HG02981 (cell line): ENCODE measurements at regions not wholly inside any gene's neighbourhood (a gene's known extent, or its start where the extent isn't known, plus 50 kb on each side); places are given as distances from the start of the nearest gene placed in this dataset.
"Not testable (repeated sequence)": the region's sequence is repeated elsewhere in the genome, so short reads cannot be mapped to it uniquely, and the experiment has no call there.

Source experiments
- ATAC-seq: cut with Tn5 transposase; IDR thresholded peaks from one replicate; pipeline ENCODE4 v1.9.1; 2021; ENCODE audit warnings: mild to moderate bottlenecking, moderate library complexity; ENCODE audit not compliant: unreplicated experiment

- ATAC-seq, result no peak
Observed at GRCh38 chr22:49470741-49471503, 356.8 kb downstream of the BRD1 start.

GRCh38 chr22:49469896-49470740 lies 357.6 kb downstream of the BRD1 start:
- no peak for ATAC-seq

DNA sequence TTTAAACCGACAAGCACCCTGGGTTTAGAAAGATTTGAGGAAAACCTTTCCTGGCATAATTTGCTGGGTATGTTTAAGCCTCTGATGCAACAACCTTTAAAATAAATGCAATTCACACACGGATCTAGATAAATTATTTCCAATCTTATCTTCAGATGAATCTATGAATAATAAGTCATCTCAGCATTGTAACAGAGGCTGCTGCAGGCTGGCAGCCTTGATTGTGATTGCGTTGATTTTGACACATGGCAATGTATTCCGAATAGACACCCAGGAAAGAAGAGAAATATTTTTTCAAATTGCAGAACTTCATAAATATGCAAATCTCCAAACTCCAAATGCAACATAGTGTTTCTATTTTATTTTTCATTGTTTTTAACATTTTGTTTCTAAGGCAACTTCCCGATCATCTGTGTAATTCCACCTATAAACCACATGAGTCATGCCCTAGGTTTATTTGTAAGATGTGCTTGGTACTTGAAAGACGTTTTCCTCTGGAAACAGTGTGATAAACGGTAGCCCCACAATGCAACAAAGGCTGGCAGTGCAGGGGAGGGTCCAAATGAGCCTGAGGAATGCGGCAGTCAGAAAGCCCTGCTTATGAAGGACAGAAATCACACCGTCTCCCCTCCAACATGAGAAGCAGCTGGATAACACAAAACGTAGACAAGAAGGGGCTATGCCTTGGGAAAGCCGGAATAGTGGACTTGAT lies 359.0 kb downstream of the BRD1 start:
- ATAC-seq, result no peak

GRCh38 chr22:49466878-49467595 lies 360.6 kb downstream of the BRD1 start:
- no peak for ATAC-seq

DNA sequence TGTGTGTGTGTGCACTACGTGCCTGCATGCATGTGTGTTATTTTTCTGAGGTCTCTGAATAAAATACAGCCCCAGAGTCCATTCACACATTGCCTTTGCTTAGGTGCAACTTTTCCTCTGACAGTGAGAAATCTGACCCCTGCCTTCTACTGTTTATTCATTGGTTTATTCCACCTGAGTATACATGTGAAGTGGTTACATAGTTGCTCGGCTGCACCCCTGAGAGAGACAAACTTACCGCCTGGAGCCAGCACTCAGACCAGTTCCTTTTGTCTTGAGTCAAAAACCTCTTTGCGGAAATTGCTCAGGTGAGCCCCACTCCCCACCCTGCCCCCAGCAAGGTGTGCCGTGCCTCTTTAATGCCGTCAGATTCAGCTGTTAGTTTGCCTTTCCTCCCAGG lies 363.6 kb downstream of the BRD1 start:
- ATAC-seq, result no peak

- no peak for ATAC-seq
Observed at GRCh38 chr22:49462795-49463194, 364.9 kb downstream of the BRD1 start.

GRCh38 chr22:49462291-49462690 lies 365.4 kb downstream of the BRD1 start:
- ATAC-seq, result no peak

- ATAC-seq, result no peak
Observed at GRCh38 chr22:49461674-49462073, 366.0 kb downstream of the BRD1 start.

DNA sequence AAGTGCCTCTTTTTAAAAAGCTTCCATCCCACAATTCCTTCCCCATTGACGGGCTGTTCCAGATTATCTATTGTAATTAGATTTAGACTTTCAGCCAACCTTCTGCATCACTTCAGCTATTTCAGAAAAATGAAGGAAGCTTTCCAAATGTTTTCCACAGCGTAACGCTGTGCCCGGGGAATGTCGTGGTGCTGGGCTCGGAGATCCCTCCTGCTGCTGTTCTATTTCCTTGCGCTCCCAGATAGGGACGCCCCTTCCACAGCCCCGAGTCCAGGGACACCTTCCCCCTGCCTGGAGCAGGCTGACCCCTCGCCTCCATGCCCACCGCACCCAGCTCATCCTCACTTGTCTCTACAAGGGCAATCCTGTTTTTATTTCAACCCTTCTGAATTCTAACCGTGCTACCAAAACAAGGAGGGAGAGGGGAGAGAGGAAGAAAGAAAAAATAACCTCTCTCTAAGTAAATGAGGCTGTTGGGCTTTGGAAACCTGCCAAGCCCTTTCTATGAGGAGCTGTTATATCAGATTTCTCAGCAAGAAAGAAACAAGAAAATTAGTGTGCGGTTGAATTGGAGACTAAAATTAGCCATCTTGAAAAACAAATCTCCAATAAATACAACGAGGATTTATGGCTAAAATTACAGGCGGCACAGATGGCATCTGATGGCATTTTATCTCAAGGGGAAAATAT lies 366.9 kb downstream of the BRD1 start:
- no peak for ATAC-seq

- no peak for ATAC-seq
Observed at GRCh38 chr22:49460091-49460490, 367.6 kb downstream of the BRD1 start.

DNA sequence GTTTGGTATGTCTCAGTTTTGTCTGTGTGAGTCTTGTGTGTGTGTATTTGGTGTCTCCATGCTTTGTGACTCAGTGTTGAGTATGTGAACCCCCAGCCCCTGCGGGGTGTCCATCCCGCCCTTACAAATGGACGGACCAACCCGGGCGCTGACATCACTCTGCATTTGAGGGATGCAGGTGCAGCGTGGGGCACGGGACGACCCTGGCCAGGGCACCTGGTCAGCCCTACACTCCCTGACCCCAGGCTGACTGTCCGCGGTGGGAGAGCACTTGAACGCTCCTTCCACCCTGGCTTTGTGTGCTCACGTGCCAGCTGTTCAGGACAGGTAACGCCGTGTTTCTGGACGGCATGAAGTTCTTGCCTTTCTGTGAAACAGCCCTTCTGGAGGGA lies 369.0 kb downstream of the BRD1 start:
- no peak for ATAC-seq

DNA sequence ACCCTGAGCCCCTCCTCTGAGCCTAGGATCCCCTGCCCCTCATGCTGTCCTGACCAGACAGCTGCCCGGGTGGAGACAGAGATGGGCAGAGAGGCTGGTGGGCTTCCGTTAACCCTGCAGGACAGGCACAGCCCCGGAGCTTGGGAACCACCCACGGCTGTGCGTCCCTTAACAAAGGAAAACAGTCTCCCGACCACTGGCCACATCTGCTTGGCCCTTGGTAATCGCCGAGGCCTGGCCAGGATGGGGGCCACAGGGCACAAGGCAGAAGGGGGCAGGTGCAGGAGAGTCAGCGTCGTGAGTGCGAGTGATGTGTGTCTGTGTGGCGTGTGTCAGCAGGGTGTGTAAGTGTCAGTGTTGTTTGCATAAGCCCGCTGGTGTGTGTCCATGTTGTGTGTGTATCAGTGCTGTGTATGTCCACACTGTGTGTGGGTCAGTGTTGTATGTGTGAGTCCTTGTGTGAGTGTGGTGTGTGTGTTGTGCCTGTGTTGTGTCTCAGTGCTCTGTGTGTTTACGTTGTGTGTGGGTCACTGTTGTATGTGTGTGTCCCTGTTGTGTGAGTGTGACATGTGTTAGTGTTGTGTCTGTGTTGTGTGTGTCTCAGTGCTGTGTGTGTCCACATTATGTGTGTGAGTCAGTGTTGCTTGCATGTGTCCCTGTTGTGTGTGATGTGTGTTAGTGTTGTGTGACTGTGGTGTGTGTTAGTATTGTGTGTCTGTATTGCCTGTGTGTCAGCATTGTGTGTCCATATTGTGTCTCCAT lies 369.5 kb downstream of the BRD1 start:
- no peak for ATAC-seq

GRCh38 chr22:49457146-49457545 lies 370.5 kb downstream of the BRD1 start:
- no peak for ATAC-seq

DNA sequence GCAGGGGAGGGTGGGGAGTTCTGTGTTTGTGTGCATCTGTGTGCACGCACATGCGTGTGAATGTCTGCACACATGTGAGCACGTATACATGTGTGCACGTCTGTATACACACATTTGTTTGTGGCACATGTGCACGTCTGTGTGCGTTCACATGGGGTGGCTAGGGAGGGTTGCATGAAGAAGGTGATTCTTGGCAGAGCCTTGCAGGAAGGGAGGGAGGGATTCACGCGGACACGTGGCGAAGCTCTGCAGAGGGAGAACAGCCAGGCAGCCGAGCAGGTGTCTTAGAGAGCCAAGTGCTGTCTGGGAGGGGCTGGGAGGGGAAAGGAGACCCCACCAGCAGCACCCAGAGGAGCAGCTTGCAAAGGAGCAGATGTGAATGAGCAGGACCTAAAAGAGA lies 372.1 kb downstream of the BRD1 start:
- no peak for ATAC-seq

DNA sequence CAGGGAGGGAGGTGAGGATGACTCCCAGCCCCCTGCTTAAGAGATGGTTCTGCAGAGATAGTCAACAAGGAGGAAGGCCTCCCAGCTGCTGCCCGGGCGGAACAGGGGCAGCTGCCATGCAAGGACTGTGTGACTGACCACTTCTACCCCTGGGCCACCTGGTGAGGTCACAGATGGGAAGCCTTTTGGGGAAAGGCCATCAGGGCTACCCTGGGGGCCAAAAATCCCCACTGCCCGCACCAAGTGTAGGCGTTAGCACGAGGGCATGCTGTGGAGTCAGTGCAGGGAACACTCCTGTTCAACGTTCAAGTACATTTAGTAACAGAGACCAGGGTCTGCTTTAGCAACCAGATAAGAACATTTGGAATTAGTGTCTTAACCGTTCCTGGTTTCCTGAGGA lies 372.9 kb downstream of the BRD1 start:
- no peak for ATAC-seq

DNA sequence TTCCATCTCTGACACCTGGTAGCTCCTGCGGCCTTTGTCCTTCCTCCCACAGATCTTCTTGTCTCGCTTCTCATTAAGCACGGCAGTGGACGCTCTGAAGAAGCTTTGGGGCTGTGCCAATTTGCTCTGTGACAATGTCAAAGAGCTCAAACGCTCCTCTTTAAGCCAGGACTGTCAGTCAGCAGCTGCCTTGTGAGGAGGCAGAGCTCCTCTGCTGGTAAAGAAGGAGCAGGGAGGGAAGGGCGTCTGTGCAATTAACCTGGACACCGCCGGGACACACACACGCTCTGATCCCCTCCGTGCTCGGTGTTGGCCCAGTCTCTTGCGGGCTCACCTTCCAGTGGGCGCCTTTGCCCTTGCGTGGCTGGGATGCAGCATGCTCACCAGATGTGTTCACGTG lies 373.9 kb downstream of the BRD1 start:
- ATAC-seq, result no peak

DNA sequence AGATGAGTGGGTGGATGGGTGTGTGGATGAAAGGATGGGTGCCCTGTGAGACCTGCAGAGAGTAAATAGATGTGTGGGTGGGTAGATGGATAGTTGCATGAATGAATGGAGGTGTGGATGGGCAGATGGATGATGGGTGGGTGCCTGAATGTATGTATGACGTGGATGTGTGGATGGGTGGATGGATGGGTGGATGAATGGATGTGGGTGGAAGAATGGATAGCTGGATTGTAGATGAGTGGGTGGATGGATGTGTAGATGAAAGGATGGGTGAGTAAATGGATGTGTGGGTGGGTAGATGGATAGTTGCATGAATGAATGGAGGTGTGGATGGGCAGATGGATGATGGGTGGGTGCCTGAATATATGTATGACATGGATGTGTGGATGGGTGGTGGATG lies 374.7 kb downstream of the BRD1 start:
- ATAC-seq, result not testable (repeated sequence)

GRCh38 chr22:49452362-49452946 lies 375.2 kb downstream of the BRD1 start:
- no peak for ATAC-seq

- no peak for ATAC-seq
Observed at GRCh38 chr22:49451070-49451840, 376.4 kb downstream of the BRD1 start.
